Right lobe of liver (tissue), 4 donors: ENCODE measurements at regions not wholly inside any gene's neighbourhood (a gene's known extent, or its start where the extent isn't known, plus 50 kb on each side); places are given as distances from the start of the nearest gene placed in this dataset.

Experiments
- POLR2A ChIP-seq: fragments of 450-650 bp; IDR thresholded peaks from one replicate; pipeline ENCODE4 v1.6.1; 2017; ENCODE audit warnings: antibody characterized with exemption, mild to moderate bottlenecking
- TF ChIP-seq, protein P1 (sequence below), 4 donors: fragments of 200-600 bp in 3 of 4; fragments of 450-650 bp in 1 of 4; IDR thresholded peaks; one replicate each; pipeline versions ENCODE4 v1.5.1 to v1.8.0; 2016 to 2022; ENCODE audit warnings: antibody characterized with exemption in 4 of 4, mild to moderate bottlenecking in 2 of 4
- donor health status: DM: no; HTN: no; CAD: no.
- donor health status: DM: no; HTN: no; CAD: no.
- donor health status: DM: no; HTN: yes; CAD: no.

DNA sequence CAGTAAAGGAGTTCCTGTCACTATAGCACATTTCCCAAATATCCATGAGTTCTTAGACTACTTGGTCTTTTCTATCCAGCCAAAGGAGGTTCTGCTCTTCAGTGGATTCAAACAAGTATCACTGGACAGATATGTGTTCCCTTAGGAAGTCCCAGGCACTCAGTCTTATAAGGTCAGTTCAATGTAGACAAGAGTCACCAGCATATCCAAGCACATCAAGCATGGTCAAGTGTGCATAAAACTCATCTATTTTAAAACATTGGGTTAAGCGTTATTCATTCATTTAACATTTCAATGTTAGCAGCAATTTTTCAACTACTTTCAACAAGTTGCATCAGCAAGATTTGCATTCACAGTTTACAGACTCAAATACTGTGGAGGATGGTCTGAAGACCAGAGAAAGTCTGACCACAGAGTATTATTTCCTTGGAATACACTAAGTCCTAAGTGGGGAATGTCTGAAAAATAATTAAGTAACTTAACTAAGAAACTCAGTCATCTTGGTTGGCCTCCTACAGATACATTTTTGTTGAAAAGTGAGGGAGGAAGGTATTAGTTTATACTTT lies 630.5 kb upstream of the IGFBP7 start:
- TF ChIP-seq, protein P1, sequence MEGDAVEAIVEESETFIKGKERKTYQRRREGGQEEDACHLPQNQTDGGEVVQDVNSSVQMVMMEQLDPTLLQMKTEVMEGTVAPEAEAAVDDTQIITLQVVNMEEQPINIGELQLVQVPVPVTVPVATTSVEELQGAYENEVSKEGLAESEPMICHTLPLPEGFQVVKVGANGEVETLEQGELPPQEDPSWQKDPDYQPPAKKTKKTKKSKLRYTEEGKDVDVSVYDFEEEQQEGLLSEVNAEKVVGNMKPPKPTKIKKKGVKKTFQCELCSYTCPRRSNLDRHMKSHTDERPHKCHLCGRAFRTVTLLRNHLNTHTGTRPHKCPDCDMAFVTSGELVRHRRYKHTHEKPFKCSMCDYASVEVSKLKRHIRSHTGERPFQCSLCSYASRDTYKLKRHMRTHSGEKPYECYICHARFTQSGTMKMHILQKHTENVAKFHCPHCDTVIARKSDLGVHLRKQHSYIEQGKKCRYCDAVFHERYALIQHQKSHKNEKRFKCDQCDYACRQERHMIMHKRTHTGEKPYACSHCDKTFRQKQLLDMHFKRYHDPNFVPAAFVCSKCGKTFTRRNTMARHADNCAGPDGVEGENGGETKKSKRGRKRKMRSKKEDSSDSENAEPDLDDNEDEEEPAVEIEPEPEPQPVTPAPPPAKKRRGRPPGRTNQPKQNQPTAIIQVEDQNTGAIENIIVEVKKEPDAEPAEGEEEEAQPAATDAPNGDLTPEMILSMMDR (IDR thresholded peaks at IDR 0.05), result no peak
- TF ChIP-seq POLR2A, result no peak
